Neuronal stem cell (in vitro differentiated cells): ENCODE measurements at regions not wholly inside any gene's neighbourhood (a gene's known extent, or its start where the extent isn't known, plus 50 kb on each side); places are given as distances from the start of the nearest gene placed in this dataset.
"Not testable (repeated sequence)": the region's sequence is repeated elsewhere in the genome, so short reads cannot be mapped to it uniquely, and the experiment has no call there.

Source experiments
- DNase-seq: peaks from one replicate; pipeline ENCODE4 v3.0.0-alpha.2; 2013; ENCODE audit warnings: low spot score
- H2AFZ ChIP-seq: one replicate; pipeline ENCODE4 v1.6.1; 2013; ENCODE audit warnings: mild to moderate bottlenecking, low read length, inconsistent platforms
- H2AK5ac ChIP-seq: 2 replicates; pipeline ENCODE4 v1.6.1; 2013; ENCODE audit warnings: low read depth, mild to moderate bottlenecking, inconsistent platforms, low read length, moderate library complexity, mixed read lengths
- H2BK120ac ChIP-seq: 2 replicates; pipeline ENCODE4 v1.6.1; 2013; ENCODE audit warnings: low read depth, mild to moderate bottlenecking, inconsistent platforms, low read length, moderate library complexity, mixed read lengths
- H2BK12ac ChIP-seq: one replicate; pipeline ENCODE4 v1.6.1; 2013; ENCODE audit warnings: low read length, inconsistent platforms
- H2BK15ac ChIP-seq: 2 replicates; pipeline ENCODE4 v1.6.1; 2013; ENCODE audit warnings: mild to moderate bottlenecking, low read length, inconsistent platforms, mixed read lengths
- H2BK5ac ChIP-seq: one replicate; pipeline ENCODE4 v1.6.1; 2013; ENCODE audit warnings: inconsistent platforms, mild to moderate bottlenecking, low read length, moderate library complexity
- H3K14ac ChIP-seq: one replicate; pipeline ENCODE4 v1.6.1; 2013; ENCODE audit warnings: low read length, inconsistent platforms
- H3K18ac ChIP-seq: 2 replicates; pipeline ENCODE4 v1.6.1; 2013; ENCODE audit warnings: low read length, inconsistent platforms
- H3K23ac ChIP-seq: 2 replicates; pipeline ENCODE4 v1.6.1; 2013; ENCODE audit warnings: low read depth, mild to moderate bottlenecking, mixed read lengths, low read length, inconsistent platforms; ENCODE audit not compliant: poor library complexity
- H3K27ac ChIP-seq: replicated peaks from 3 replicates; pipeline ENCODE4 v1.5.1; 2013; ENCODE audit warnings: low read length, inconsistent platforms
- H3K27me3 ChIP-seq, 3 experiments: 2 replicates each; pipeline ENCODE4 v1.6.1; 2013; ENCODE audit warnings: low read length in 3 of 3, mild to moderate bottlenecking in 2 of 3, inconsistent platforms in 1 of 3, low read depth in 1 of 3, mixed read lengths in 1 of 3, moderate library complexity in 1 of 3; ENCODE audit not compliant: control insufficient read depth in 3 of 3, insufficient read depth in 3 of 3
- H3K36me3 ChIP-seq, 2 donors: replicated peaks in 1 of 2; 2 replicates each; pipeline ENCODE4 v1.6.1; 2013; ENCODE audit warnings: low read length in 2 of 2; ENCODE audit not compliant: control insufficient read depth in 2 of 2, insufficient read depth in 2 of 2
- H3K4ac ChIP-seq: 2 replicates; pipeline ENCODE4 v1.6.1; 2013; ENCODE audit warnings: inconsistent platforms, mild to moderate bottlenecking, low read length, moderate library complexity
- H3K4me1 ChIP-seq, 2 donors: 1 replicate in 1 of 2; 2 replicates in 1 of 2; pipeline ENCODE4 v1.6.1; 2013; ENCODE audit warnings: low read length in 2 of 2, low read depth in 1 of 2; ENCODE audit not compliant: control insufficient read depth in 2 of 2, insufficient read depth in 1 of 2
- H3K4me2 ChIP-seq: one replicate; pipeline ENCODE4 v1.6.1; 2013; ENCODE audit warnings: mild to moderate bottlenecking, low read length, inconsistent platforms; ENCODE audit not compliant: insufficient read depth, poor library complexity, severe bottlenecking
- H3K4me3 ChIP-seq, 2 donors: 2 replicates each; pipeline ENCODE4 v1.5.1; 2013; ENCODE audit warnings: low read length in 2 of 2, mild to moderate bottlenecking in 2 of 2, inconsistent platforms in 1 of 2, moderate library complexity in 1 of 2
- H3K79me1 ChIP-seq: one replicate; pipeline ENCODE4 v1.6.1; 2013; ENCODE audit warnings: low read depth, mild to moderate bottlenecking, inconsistent platforms, low read length, moderate library complexity
- H3K9ac ChIP-seq: one replicate; pipeline ENCODE4 v1.6.1; 2013; ENCODE audit warnings: mild to moderate bottlenecking, low read depth, low read length, inconsistent platforms; ENCODE audit not compliant: poor library complexity
- H3K9me3 ChIP-seq, 2 donors: replicated peaks in 1 of 2; 2 replicates each; pipeline versions ENCODE3 to v1.6.1; 2013; ENCODE audit warnings: low read length in 2 of 2, mild to moderate bottlenecking in 2 of 2, inconsistent platforms in 1 of 2, low read depth in 1 of 2, mixed read lengths in 1 of 2, moderate library complexity in 1 of 2; ENCODE audit not compliant: control insufficient read depth in 2 of 2, insufficient read depth in 1 of 2
- H4K8ac ChIP-seq: one replicate; pipeline ENCODE4 v1.6.1; 2013; ENCODE audit warnings: low read depth, mild to moderate bottlenecking, inconsistent platforms, low read length, moderate library complexity
- H4K91ac ChIP-seq: one replicate; pipeline ENCODE4 v1.6.1; 2013; ENCODE audit warnings: low read length, low read depth, mild to moderate bottlenecking, inconsistent platforms; ENCODE audit not compliant: poor library complexity
- WGBS, 2 donors: extraction: QIAGEN DNeasy Blood & Tissue Kit; methylation state at CpG; one replicate each; pipeline ENCODE4 v1.1.7; 2013; ENCODE audit warnings: missing lambda C conversion rate in 2 of 2, mixed read lengths in 1 of 2; ENCODE audit not compliant: insufficient read length in 2 of 2, insufficient replicate concordance in 1 of 2; ENCODE audit errors: extremely low coverage in 2 of 2; 5-methylcytosine and 5-hydroxymethylcytosine counted together

DNA sequence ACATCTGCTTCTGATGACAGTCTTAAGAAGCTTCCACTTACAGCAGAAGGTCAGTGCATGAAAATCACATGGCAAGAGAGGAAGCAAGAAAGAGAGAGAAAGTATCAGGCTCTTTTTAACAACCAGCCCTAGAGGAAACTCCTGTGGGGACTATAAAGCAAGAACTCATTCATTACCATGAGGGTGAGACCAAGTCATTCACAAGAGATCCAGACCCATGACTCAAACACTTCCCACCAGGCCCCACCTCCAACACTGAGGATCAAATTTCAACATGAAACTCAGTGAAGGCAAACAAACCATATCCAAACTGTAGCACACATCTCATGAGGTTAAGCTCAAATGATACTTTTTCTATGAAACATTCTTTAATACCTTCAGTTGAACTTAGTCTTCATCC, 643.2 kb upstream of the SYNCRIP start:
- H2AK5ac ChIP-seq = no peak overlapping the region
- H2BK5ac ChIP-seq = no peak overlapping the region
- no peak overlapping the region for H3K14ac ChIP-seq
- no peak overlapping the region for H3K27ac ChIP-seq
- no peak overlapping the region for H4K8ac ChIP-seq
- H3K4me2 ChIP-seq = no peak overlapping the region
- no peak overlapping the region for H2BK120ac ChIP-seq
- no peaks in the 10 kb centered on the region for H3K79me1 ChIP-seq
- no peak overlapping the region for H2AFZ ChIP-seq
- no peak overlapping the region for H2BK12ac ChIP-seq
- H2BK15ac ChIP-seq = no peak overlapping the region
- H3K18ac ChIP-seq = no peak overlapping the region
- no peak overlapping the region for H3K4me3 ChIP-seq
- no peaks in the 10 kb centered on the region for H3K4me1 ChIP-seq
- no peak overlapping the region for H3K4ac ChIP-seq
- no peaks in the 10 kb centered on the region for H3K9me3 ChIP-seq
- no peak overlapping the region for H4K91ac ChIP-seq
- no peak overlapping the region for H3K9ac ChIP-seq
- no peak overlapping the region for H3K23ac ChIP-seq
- H3K27me3 ChIP-seq = no peaks in the 10 kb centered on the region
- DNase-seq = no peak
- H3K36me3 ChIP-seq = no peaks in the 10 kb centered on the region

GRCh38 chr6:86284809-86285480, 642.3 kb upstream of the SYNCRIP start:
- H3K4me1 ChIP-seq, H4K91ac ChIP-seq, H2AK5ac ChIP-seq, H2BK120ac ChIP-seq, H3K23ac ChIP-seq, H2BK15ac ChIP-seq, H3K9ac ChIP-seq, H3K18ac ChIP-seq, H3K4me2 ChIP-seq, H3K4me3 ChIP-seq, H3K36me3 ChIP-seq, H2BK5ac ChIP-seq, H2AFZ ChIP-seq, DNase-seq, H3K4ac ChIP-seq, H4K8ac ChIP-seq, H3K79me1 ChIP-seq, H2BK12ac ChIP-seq, H3K9me3 ChIP-seq, H3K27me3 ChIP-seq, H3K27ac ChIP-seq: not testable (repeated sequence)
- H3K14ac ChIP-seq = peak overlapping the region; percentile 56
- no CpG with 5 or more reads among the region's 22 CpGs for WGBS, 2 donors

DNA sequence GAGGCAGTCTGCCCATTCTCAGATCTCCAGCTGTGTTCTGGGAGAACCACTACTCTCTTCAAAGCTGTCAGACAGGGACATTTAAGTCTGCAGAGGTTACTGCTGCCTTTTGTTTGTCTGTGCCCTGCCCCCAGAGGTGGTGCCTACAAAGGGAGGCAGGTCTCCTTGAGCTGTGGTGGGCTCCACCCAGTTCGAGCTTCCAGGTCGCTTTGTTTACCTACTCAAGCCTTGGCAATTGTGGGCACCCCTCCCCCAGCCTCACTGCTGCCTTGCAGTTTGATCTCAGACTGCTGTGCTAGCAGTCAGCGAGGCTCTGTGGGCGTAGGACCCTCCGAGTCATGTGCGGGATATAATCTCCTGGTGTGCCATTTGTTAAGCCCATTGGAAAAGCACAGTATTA, 640.9 kb upstream of the SYNCRIP start:
- not testable (repeated sequence) for H2AFZ ChIP-seq
- WGBS, 2 donors = no CpG with 5 or more reads among the region's 6 CpGs

DNA sequence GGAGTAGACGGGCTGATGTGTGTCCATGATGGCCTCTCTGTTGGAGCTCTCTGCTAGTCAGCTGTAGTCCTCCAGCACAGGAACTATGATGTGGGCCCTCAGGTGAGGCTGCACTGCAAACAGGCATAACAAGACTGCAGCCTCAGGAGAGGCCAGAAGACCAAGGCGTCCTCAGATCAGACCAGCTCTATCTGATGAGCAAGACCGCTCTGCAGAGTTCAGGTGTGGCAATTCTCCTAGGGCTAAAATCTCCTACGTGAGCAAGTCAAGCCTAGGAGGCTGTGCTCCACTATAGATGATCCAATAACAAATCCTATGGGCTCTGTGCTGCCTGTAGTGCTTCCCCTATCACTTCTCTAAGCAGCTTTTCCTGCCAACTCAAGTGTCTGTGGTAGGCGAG, 633.4 kb upstream of the SYNCRIP start:
- DNase-seq = no peak
- no peaks in the 10 kb centered on the region for H3K79me1 ChIP-seq
- H2BK120ac ChIP-seq = no peak overlapping the region
- H3K9ac ChIP-seq = no peak overlapping the region
- no peak overlapping the region for H3K18ac ChIP-seq
- H2AK5ac ChIP-seq = no peak overlapping the region
- WGBS, 2 donors = no CpG with 5 or more reads among the region's 5 CpGs
- no peak overlapping the region for H2BK12ac ChIP-seq
- no peak overlapping the region for H2BK15ac ChIP-seq
- H4K91ac ChIP-seq = no peak overlapping the region
- no peaks in the 10 kb centered on the region for H3K4me1 ChIP-seq
- no peak overlapping the region for H2BK5ac ChIP-seq
- H2AFZ ChIP-seq = no peak overlapping the region
- H3K27ac ChIP-seq = no peak overlapping the region
- H4K8ac ChIP-seq = no peak overlapping the region
- no peaks in the 10 kb centered on the region for H3K27me3 ChIP-seq
- no peaks in the 10 kb centered on the region for H3K9me3 ChIP-seq
- H3K23ac ChIP-seq = no peak overlapping the region
- H3K4me3 ChIP-seq = no peak overlapping the region
- H3K4ac ChIP-seq = no peak overlapping the region
- H3K4me2 ChIP-seq = no peak overlapping the region
- no peak overlapping the region for H3K14ac ChIP-seq
- H3K36me3 ChIP-seq = no peaks in the 10 kb centered on the region

More for the DNA sequence above, 640.9 kb upstream of the SYNCRIP start:
- not testable (repeated sequence) for H4K8ac ChIP-seq, DNase-seq, H3K4me2 ChIP-seq, H3K14ac ChIP-seq, H3K23ac ChIP-seq, H3K4me3 ChIP-seq, H3K36me3 ChIP-seq, H3K4me1 ChIP-seq, H2AK5ac ChIP-seq, H3K9me3 ChIP-seq, H2BK120ac ChIP-seq, H2BK15ac ChIP-seq, H3K18ac ChIP-seq, H3K4ac ChIP-seq, H4K91ac ChIP-seq, H3K9ac ChIP-seq, H3K79me1 ChIP-seq, H2BK12ac ChIP-seq, H2BK5ac ChIP-seq, H3K27me3 ChIP-seq, H3K27ac ChIP-seq
